AG10803 (cell line): ENCODE measurements at regions not wholly inside any gene's neighbourhood (a gene's known extent, or its start where the extent isn't known, plus 50 kb on each side); places are given as distances from the start of the nearest gene placed in this dataset.

Source experiments
- DNase-seq: peaks from one replicate; pipeline ENCODE4 v3.0.0; 2010; ENCODE audit warnings: low read depth
- H3K4me3 ChIP-seq: 2 replicates; pipeline ENCODE4 v1.5.1; 2011; ENCODE audit warnings: mild to moderate bottlenecking, low read length, control low read depth
- TF ChIP-seq, protein P1 (sequence below): conservative IDR thresholded peaks from 2 replicates; pipeline ENCODE4 v1.5.1; 2011; ENCODE audit warnings: mild to moderate bottlenecking, low read length, control low read depth, inconsistent platforms

DNA sequence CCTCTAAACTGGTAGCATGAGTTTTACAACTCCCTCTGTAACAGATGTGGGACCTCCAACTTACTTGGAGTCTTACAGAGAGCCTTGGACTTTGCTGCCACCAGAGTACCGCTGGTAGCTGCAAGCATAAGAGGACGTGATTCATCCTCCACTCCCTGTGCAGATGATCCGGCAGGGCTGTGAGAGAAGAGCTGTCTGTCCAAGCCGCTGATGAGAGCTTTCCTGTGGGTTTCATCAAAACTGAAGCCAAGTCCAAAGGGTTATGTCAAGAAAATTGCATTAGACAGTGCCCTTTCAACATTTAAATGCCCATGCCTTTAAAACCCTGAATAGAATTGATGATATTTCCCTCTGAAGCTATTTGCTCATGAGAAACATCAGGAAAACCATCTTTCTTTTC lies 85.8 kb downstream of the LLPH start:
- peak; percentile 54 for DNase-seq
- H3K4me3 ChIP-seq, result no peak overlapping the region
- TF ChIP-seq, protein P1, sequence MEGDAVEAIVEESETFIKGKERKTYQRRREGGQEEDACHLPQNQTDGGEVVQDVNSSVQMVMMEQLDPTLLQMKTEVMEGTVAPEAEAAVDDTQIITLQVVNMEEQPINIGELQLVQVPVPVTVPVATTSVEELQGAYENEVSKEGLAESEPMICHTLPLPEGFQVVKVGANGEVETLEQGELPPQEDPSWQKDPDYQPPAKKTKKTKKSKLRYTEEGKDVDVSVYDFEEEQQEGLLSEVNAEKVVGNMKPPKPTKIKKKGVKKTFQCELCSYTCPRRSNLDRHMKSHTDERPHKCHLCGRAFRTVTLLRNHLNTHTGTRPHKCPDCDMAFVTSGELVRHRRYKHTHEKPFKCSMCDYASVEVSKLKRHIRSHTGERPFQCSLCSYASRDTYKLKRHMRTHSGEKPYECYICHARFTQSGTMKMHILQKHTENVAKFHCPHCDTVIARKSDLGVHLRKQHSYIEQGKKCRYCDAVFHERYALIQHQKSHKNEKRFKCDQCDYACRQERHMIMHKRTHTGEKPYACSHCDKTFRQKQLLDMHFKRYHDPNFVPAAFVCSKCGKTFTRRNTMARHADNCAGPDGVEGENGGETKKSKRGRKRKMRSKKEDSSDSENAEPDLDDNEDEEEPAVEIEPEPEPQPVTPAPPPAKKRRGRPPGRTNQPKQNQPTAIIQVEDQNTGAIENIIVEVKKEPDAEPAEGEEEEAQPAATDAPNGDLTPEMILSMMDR, result no peak

DNA sequence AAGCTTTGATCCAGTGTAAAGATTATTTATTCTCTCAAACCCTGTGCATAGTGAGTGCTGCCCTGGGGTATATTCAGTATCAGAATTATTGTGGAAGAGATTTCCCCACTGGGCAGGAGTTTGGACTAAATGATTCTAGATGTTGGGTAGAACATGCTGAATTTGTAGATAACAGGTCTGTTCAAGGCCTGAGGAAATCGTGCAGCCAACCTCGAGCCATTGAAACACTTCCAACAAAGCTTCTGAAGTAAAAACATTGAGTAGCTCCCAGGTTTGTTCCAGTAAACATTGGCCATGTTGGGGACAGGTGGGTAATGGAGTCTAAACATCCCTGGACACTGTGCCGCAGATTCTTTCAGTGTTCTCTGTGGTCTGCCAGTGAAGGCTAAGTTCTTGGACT lies 87.5 kb downstream of the LLPH start:
- TF ChIP-seq, protein P1, result no peak
- DNase-seq, result no peak
- no peak overlapping the region for H3K4me3 ChIP-seq

DNA sequence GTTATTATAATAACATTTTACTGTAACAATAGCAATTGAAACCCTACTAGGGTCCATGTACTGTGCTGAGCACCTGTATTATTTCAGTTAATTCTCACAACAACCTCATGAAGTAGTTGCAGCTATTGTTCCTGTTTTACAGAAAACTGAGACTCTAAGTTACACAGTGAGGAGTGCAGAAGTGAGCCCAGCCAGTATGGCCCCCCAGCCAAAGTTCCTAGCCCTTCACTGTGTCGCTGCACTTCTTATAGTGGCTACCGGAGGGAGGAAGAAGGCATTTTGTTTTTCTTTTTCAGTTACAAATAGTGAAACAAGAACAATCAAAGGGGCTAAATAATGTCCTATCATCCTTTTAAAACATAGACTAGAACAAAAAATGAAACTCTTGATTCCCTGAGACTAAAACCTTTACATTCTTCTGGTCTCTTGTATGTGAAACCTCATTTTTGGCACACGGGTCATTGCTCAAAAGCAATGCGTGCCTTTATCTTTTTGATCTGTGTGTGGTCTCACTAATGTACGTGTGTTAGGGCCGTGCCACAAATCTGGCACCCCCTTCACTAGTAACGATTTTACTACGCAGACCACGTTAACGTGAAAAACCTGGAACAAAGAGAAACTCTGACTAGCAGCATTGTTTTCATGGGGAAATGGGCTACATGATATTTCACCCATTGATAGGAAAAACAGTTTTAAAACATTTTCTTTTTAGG lies 88.7 kb downstream of the LLPH start:
- DNase-seq, result no peak
- H3K4me3 ChIP-seq, result no peak overlapping the region
- TF ChIP-seq, protein P1, result no peak

DNA sequence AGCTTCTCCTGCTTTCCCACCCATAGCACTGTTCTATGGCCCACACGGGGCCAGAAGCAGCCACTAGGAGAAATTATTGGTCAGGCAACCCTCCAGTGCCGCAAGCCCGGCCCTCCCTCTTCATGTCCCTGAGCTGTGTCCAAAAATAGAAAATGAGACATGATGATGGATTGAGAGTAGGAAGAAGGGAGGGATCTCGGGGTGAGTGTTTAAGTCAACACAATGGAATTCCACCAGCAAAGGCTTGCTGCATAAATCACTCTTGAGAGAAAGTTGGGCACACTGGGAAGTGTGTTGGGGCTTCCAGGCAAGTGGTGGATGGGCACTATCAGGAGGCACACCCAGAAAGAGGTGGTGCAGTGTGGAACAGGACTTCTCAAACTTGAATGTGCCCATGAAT lies 94.2 kb downstream of the LLPH start:
- DNase-seq, result peak; percentile 94
- TF ChIP-seq, protein P1, result peak; percentile 18; the same call in 1 of the 2 replicates
- no peak overlapping the region for H3K4me3 ChIP-seq

DNA sequence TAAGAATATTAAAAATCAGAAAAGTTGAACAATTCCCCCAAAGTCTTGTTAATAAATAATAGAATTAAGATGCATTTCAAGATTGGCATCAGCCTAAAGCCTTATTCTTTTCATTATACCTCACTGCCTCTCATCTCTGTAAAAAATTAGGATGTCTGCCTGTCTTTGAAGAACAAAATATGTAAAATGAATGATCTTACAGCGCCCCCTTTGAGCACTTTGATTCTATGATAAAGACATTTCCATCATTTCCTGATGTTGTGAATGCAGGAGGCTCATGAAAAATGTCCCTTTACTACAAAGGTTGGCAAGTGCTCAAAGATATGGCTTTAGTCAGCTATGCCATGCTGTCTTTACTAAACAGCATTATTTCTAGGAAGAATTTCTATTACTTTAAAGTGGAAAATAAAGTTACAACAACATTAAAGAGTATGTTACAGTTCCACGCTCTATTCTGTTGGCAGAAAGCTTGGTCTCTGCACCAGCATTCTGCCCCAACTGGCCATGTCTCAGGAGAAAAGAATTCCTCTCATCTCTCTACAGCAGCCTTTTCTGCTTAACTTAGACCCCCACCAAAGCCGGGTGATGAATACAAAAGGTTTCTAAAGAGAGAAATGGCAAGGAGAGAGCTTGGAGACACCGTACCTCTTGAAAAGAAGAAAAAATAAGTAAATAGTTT lies 95.1 kb downstream of the LLPH start:
- H3K4me3 ChIP-seq, result no peak overlapping the region
- TF ChIP-seq, protein P1, result peak; percentile 63
- DNase-seq, result peak; percentile 60

DNA sequence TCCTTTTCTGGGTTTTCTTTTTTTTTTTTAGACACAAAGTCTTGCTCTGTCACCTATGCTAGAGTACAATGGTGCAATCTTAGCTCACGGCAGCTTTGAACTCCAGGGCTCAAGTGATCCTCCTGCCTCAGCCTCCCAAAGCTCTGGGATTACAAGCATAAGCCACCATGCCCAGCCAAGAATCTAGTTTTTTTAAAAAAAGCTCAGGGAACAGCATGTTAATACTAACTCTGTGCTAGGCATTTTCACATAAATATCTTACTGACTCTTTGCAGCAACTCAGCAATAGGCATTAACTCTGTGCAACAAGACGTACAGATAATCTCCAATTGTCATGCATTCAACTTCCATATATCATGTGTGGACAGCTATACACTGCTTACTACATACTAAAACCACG lies 97.4 kb downstream of the LLPH start:
- TF ChIP-seq, protein P1, result no peak
- H3K4me3 ChIP-seq, result no peak overlapping the region
- no peak for DNase-seq

DNA sequence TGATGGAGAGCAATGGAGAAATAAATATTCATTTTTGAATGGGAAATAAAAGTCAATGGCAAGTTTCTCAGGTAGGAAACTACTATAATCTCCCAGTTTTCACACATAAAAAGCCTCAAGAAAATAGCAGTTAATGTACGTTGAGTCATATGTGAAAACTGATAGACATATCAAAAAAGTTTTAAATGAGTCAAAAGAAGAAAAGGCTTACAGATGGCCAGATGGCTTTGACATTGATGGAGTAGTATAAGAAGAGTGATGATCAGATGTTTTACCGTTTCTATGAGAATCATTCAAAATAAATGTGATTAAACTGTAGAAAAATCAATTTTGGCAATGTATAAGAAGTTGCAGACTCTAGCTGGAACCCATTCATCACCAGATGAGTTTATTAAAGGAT lies 97.8 kb downstream of the LLPH start:
- DNase-seq, result no peak
- TF ChIP-seq, protein P1, result no peak
- H3K4me3 ChIP-seq, result no peak overlapping the region
